ENCODE measurements at regions not wholly inside any gene's neighbourhood (a gene's known extent, or its start where the extent isn't known, plus 50 kb on each side); places are given as distances from the start of the nearest gene placed in this dataset.

DNA sequence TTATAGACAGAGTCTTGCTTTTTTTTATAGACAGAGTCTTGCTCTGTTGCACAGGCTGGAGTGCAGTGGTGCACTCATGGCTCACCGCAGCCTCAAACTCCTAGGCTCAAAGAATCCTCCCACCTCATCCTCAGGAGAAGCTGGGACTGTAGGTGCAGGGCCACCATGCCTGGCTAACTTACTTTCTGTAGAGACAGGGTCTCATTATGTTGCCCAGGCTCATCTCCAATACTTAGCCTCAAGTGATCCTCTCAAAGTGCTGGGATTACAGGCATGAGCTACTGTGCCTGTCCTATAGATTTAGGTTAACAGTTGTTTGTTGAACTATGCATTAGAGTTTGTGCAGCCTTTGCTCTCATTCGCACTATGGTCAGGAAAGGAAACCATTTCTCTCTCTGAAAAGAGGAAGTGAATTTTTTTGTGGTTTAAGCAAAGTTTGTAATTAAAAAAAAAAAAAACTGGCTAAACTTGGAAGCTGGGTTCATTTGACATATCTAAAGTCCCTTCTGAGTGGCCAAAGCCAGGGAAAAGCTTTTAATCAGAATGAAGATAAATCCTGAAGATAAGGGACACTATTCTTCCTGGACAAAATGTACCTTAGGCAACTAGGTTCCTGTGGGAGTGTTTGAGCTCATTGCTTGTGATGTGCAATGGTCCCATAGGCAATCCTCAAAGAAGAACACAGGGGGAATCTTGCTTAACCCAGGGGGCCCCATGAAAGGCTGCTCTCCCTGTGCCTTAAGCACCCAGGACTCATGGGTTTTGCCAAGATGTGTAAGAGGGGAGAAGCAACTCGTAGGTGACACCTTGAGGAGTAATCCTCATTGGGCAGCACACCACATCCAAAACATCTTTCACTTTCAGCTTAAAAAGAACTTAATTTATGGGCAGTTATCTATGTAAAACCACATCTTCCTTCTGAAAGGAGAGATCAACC is 201.7 kb downstream of the MREG start:
- no peak overlapping the region for H3K4me3 ChIP-seq (ENCODE audit: low read depth in 1 of 2, low read length in 2 of 2)
- H3K36me3 ChIP-seq (ENCODE audit: control insufficient read depth in 1 of 2, insufficient read depth in 2 of 2, low read length in 2 of 2): no peaks in the 10 kb centered on the region
- H3K4me1 ChIP-seq (ENCODE audit: control insufficient read depth in 1 of 2, insufficient read depth in 2 of 2, low read length in 2 of 2): no peaks in the 10 kb centered on the region
- H3K27ac ChIP-seq (ENCODE audit: low read length): no peak overlapping the region
- no peaks in the 10 kb centered on the region for H3K27me3 ChIP-seq (ENCODE audit: low read depth, low read length)
- no peaks in the 10 kb centered on the region for H3K9me3 ChIP-seq (ENCODE audit: control insufficient read depth in 1 of 2, low read length in 2 of 2)

DNA sequence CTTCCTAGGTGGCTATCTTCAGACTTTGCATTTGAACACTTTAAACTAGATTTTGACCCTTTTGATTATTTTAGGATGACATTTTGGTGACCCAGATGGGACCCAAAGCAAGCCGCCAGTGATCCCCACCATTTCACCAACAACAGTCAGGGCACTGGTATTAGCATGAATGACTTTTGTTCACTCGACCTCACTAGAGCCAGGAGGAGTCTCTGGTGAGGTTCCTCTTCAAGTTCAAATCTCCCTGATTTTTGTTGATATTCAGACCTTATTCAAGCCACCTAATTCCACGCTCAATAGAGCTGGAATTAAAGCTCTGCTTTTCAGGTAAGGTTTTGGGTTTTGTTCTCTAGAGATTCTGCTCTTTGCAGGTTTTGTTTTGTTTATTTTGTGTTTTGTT is 202.3 kb downstream of the MREG start:
- Histone ChIP-seq H3K4me1 (ENCODE audit: control insufficient read depth in 1 of 2, insufficient read depth in 2 of 2, low read length in 2 of 2) (no peaks in the 10 kb centered on the region), H3K9me3 (ENCODE audit: control insufficient read depth in 1 of 2, low read length in 2 of 2) (no peaks in the 10 kb centered on the region), H3K4me3 (ENCODE audit: low read depth in 1 of 2, low read length in 2 of 2) (no peak overlapping the region), H3K36me3 (ENCODE audit: control insufficient read depth in 1 of 2, insufficient read depth in 2 of 2, low read length in 2 of 2) (no peaks in the 10 kb centered on the region), H3K27me3 (ENCODE audit: low read depth, low read length) (no peaks in the 10 kb centered on the region), H3K27ac (ENCODE audit: low read length) (no peak overlapping the region)

DNA sequence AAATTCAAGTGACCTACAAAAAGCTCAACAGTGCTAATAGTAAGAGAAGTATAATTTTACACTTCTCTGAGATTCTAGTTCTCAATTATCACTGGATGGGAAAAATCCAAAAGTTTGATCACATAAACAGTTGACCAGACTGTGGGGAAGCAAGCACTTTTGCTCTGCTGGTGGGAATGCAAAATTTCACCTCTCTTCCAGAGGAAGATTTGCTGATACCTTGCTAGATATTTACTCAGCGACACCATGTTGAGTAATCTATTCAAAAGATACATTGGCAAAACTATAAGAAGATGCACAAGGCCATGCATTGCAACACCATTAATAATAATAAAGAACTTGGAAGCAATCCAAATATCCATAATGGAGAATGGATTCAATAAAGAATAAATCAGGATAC is 204.4 kb downstream of the MREG start:
- no peak overlapping the region for H3K27ac ChIP-seq (ENCODE audit: low read length)
- H3K36me3 ChIP-seq (ENCODE audit: control insufficient read depth in 1 of 2, insufficient read depth in 2 of 2, low read length in 2 of 2): no peaks in the 10 kb centered on the region
- no peak overlapping the region for H3K4me3 ChIP-seq (ENCODE audit: low read depth in 1 of 2, low read length in 2 of 2)

DNA sequence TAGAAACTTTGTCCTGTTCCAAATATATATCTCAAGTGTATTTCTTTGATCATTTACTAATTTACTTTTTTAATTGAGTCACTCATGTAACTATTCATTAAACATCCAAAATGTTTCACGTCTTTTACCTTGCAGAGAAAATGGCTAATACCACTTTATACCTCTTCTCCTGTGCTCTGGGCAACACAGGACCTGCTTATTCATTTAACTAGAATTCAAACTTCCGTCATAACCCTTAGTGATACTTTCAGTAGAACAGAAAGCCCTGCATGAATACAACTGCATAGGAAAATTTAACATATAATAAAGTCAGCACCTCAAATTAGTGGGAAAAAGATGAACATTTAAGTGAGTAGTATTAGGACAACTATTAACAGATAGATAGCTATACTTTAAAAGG is 205.2 kb downstream of the MREG start:
- H3K4me3 ChIP-seq (ENCODE audit: low read depth in 1 of 2, low read length in 2 of 2): no peak overlapping the region
- H3K36me3 ChIP-seq (ENCODE audit: control insufficient read depth in 1 of 2, insufficient read depth in 2 of 2, low read length in 2 of 2): no peaks in the 10 kb centered on the region
- H3K4me1 ChIP-seq (ENCODE audit: control insufficient read depth in 1 of 2, insufficient read depth in 2 of 2, low read length in 2 of 2): no peaks in the 10 kb centered on the region
- H3K27me3 ChIP-seq (ENCODE audit: low read depth, low read length): no peaks in the 10 kb centered on the region
- H3K27ac ChIP-seq (ENCODE audit: low read length): no peak overlapping the region
- no peaks in the 10 kb centered on the region for H3K9me3 ChIP-seq (ENCODE audit: control insufficient read depth in 1 of 2, low read length in 2 of 2)

More for the DNA sequence above, 204.4 kb downstream of the MREG start:
- H3K27me3 ChIP-seq (ENCODE audit: low read depth, low read length): no peaks in the 10 kb centered on the region
- H3K4me1 ChIP-seq (ENCODE audit: control insufficient read depth in 1 of 2, insufficient read depth in 2 of 2, low read length in 2 of 2): no peaks in the 10 kb centered on the region
- no peaks in the 10 kb centered on the region for H3K9me3 ChIP-seq (ENCODE audit: control insufficient read depth in 1 of 2, low read length in 2 of 2)

DNA sequence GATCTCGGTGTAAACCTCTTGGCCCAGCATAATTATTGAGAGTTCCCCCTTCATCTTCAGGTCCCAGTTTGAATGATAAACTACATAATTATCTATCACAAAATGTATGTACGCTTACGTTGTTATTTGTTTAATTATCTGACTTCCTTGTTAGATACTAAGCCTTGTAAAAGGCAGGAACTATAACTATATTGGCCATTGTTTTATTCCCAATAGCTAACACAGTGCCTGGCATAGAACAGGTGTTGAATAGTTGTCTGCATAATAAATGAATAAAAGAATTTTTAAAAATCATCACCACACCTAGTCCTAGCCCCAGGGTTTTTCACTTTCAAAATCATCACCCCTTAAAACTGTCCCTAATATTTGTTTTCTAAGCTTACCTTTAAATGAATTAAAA is 207.9 kb downstream of the MREG start:
- Histone ChIP-seq H3K36me3 (ENCODE audit: control insufficient read depth in 1 of 2, insufficient read depth in 2 of 2, low read length in 2 of 2) (no peaks in the 10 kb centered on the region), H3K4me3 (ENCODE audit: low read depth in 1 of 2, low read length in 2 of 2) (no peak overlapping the region), H3K9me3 (ENCODE audit: control insufficient read depth in 1 of 2, low read length in 2 of 2) (peaks cover 0 to 2% of the 10 kb centered on the region in 2 donors), H3K27ac (ENCODE audit: low read length) (no peak overlapping the region), H3K4me1 (ENCODE audit: control insufficient read depth in 1 of 2, insufficient read depth in 2 of 2, low read length in 2 of 2) (no peaks in the 10 kb centered on the region), H3K27me3 (ENCODE audit: low read depth, low read length) (no peaks in the 10 kb centered on the region)

DNA sequence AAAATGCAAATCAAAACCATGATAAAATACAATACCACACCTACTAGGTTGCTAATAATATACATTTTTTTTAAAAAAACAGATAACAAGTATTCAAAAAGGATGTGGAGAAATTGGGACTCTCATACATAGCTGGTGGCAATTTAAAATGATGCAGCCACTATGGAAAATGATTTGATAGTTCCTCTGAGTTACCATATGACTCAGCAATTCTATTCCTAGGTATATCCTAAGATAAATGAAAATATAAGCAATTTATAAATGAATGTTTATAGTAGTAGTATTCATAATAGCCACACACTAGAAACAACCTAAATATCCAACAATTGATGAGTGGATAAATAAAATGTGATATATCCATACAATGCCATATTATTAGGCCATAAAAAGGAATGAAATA is 210.2 kb downstream of the MREG start:
- Histone ChIP-seq H3K4me1 (ENCODE audit: control insufficient read depth in 1 of 2, insufficient read depth in 2 of 2, low read length in 2 of 2) (no peaks in the 10 kb centered on the region), H3K4me3 (ENCODE audit: low read depth in 1 of 2, low read length in 2 of 2) (no peak overlapping the region), H3K9me3 (ENCODE audit: control insufficient read depth in 1 of 2, low read length in 2 of 2) (peaks cover 0 to 2% of the 10 kb centered on the region in 2 donors), H3K27me3 (ENCODE audit: low read depth, low read length) (no peaks in the 10 kb centered on the region), H3K27ac (ENCODE audit: low read length) (no peak overlapping the region), H3K36me3 (ENCODE audit: control insufficient read depth in 1 of 2, insufficient read depth in 2 of 2, low read length in 2 of 2) (no peaks in the 10 kb centered on the region)

DNA sequence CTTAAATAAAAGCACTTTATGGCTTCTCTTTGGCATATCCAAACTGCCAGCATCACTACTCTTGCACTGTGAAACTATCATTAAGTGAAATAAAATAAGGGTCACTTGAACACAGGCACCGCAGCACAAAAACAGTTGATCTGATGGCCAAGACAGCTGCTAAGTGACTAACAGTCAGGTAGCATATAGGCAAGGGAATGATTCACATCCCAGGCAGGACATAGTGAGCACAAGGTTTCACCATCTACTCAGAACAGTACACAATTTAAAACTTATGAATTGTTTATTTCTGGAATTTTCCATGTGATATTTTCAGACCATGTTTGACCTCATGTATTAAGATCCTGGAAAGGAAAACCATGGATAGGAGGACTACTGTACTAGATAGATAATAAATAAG is 214.2 kb downstream of the MREG start:
- Histone ChIP-seq H3K36me3 (ENCODE audit: control insufficient read depth in 1 of 2, insufficient read depth in 2 of 2, low read length in 2 of 2) (no peaks in the 10 kb centered on the region), H3K4me3 (ENCODE audit: low read depth in 1 of 2, low read length in 2 of 2) (no peak overlapping the region), H3K4me1 (ENCODE audit: control insufficient read depth in 1 of 2, insufficient read depth in 2 of 2, low read length in 2 of 2) (peaks cover 0 to 15% of the 10 kb centered on the region in 2 donors), H3K9me3 (ENCODE audit: control insufficient read depth in 1 of 2, low read length in 2 of 2) (peaks cover 0 to 2% of the 10 kb centered on the region in 2 donors), H3K27ac (ENCODE audit: low read length) (no peak overlapping the region), H3K27me3 (ENCODE audit: low read depth, low read length) (no peaks in the 10 kb centered on the region)

DNA sequence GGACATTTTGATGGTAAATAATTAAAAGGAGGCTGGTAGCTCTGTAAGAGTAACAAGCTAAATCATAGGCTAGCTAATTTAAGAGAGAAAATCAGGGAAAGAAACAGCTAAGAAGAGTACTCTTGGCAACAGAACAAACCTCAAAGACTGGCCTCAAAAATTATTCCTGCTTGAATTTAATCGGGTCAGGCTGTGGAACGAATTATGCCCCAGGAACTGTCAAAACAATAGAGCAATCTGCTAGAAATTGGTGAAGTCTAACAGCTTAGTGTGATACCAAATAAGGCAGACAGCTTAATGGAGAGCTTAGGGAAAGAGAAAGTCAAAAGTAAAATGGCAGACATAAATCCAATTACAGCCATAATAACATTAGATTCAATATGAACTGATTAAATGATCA is 215.7 kb downstream of the MREG start:
- no peaks in the 10 kb centered on the region for H3K27me3 ChIP-seq (ENCODE audit: low read depth, low read length)
- no peak overlapping the region for H3K4me3 ChIP-seq (ENCODE audit: low read depth in 1 of 2, low read length in 2 of 2)
- H3K36me3 ChIP-seq (ENCODE audit: control insufficient read depth in 1 of 2, insufficient read depth in 2 of 2, low read length in 2 of 2): no peaks in the 10 kb centered on the region
- peaks cover 0 to 2% of the 10 kb centered on the region in 2 donors for H3K9me3 ChIP-seq (ENCODE audit: control insufficient read depth in 1 of 2, low read length in 2 of 2)
- peaks cover 0 to 22% of the 10 kb centered on the region in 2 donors for H3K4me1 ChIP-seq (ENCODE audit: control insufficient read depth in 1 of 2, insufficient read depth in 2 of 2, low read length in 2 of 2)
- no peak overlapping the region for H3K27ac ChIP-seq (ENCODE audit: low read length)

DNA sequence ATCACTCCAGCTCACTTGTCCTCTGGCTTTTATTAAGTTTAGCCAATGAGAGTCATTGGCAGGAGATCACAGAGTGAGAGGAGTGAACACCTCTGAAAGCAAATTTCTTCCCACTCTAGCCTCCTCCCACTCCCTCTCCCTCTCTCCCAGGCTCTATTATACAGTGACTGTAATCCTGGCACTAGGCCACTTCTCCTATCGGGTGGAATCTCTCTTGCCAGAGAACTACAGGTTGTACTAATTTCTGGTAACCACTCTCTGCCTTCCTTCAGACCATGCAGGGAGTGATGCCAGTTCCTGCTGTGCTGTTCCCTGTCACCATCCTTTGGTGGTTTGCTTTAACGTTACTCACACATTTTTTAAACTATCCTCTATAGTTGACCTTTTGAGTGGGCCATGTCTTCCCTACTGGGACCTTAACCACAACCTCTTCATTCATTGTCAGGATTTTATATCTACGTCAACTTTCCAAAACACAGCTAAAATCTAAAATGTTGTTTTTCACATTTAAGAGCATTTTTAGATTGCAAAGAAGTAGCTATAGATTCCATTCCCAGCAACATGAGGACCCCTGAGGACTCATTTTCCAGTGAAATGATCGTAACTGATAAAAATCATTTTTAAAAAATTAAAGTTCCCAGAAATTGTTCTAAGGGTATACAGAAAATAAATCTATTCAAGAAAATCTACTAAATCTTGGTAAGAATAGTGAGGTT is 217.1 kb downstream of the MREG start:
- Histone ChIP-seq H3K4me1 (ENCODE audit: control insufficient read depth in 1 of 2, insufficient read depth in 2 of 2, low read length in 2 of 2) (peaks cover 0 to 22% of the 10 kb centered on the region in 2 donors), H3K4me3 (ENCODE audit: low read depth in 1 of 2, low read length in 2 of 2) (no peak overlapping the region), H3K9me3 (ENCODE audit: control insufficient read depth in 1 of 2, low read length in 2 of 2) (no peaks in the 10 kb centered on the region), H3K36me3 (ENCODE audit: control insufficient read depth in 1 of 2, insufficient read depth in 2 of 2, low read length in 2 of 2) (no peaks in the 10 kb centered on the region), H3K27me3 (ENCODE audit: low read depth, low read length) (no peaks in the 10 kb centered on the region), H3K27ac (ENCODE audit: low read length) (no peak overlapping the region)

DNA sequence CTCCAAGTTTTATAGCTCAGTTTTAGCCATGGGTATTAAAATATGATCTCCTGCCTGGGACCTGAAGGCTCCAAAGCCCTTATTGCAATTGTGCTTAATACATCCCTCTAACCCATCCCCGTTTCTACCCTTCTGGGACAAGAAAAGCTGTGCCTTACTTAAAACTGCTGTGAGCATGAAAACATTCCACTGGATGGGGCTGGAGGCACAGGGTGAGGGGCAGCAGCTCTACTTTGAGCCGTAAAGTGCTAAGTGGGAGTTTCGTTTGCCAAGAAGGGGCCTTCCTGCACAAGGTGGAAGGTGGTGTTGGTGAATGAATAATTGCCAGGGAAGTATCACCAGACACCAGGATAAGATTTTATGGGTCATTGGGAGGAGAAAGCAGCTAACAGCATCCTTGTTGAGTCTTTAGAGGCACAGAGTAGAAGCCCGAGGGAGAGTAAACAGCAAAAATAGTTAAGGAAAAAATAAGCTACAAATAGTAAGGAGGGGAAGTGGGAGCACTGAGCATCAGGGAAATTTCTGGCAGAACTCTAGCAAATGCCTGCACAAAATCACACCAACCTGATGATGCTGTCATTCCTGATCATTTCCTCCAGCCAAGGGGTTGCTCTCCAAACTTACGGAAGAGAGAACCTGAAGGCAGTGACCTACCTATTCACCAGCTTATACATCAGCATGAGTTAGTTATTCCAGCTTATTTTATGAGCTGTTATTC is 218.4 kb downstream of the MREG start:
- H3K27me3 ChIP-seq (ENCODE audit: low read depth, low read length): no peaks in the 10 kb centered on the region
- H3K27ac ChIP-seq (ENCODE audit: low read length): peak overlapping the region; percentile 47
- no peaks in the 10 kb centered on the region for H3K36me3 ChIP-seq (ENCODE audit: control insufficient read depth in 1 of 2, insufficient read depth in 2 of 2, low read length in 2 of 2)

More for the DNA sequence above, 218.4 kb downstream of the MREG start:
- no peak overlapping the region for H3K4me3 ChIP-seq (ENCODE audit: low read depth in 1 of 2, low read length in 2 of 2)
- no peaks in the 10 kb centered on the region for H3K9me3 ChIP-seq (ENCODE audit: control insufficient read depth in 1 of 2, low read length in 2 of 2)
- H3K4me1 ChIP-seq (ENCODE audit: control insufficient read depth in 1 of 2, insufficient read depth in 2 of 2, low read length in 2 of 2): peaks cover 0 to 22% of the 10 kb centered on the region in 2 donors
